Right lobe of liver (tissue), 6 donors: ENCODE measurements at regions not wholly inside any gene's neighbourhood (a gene's known extent, or its start where the extent isn't known, plus 50 kb on each side); places are given as distances from the start of the nearest gene placed in this dataset.
"Not testable (repeated sequence)": the region's sequence is repeated elsewhere in the genome, so short reads cannot be mapped to it uniquely, and the experiment has no call there.

Experiments used
- ATAC-seq, 4 donors: fragments of 200-7000 bp; cut with Tn5 transposase; one replicate each; pipeline ENCODE4 v1.9.1; 2020; ENCODE audit warnings: mild to moderate bottlenecking in 4 of 4, moderate library complexity in 4 of 4
- DNase-seq, 3 donors: peaks; one replicate each; pipeline ENCODE4 v3.0.0-alpha.2; 2020
- H3K27ac ChIP-seq, 3 donors: fragments of 200-600 bp; one replicate each; pipeline ENCODE4 v1.8.0; 2022
- H3K27me3 ChIP-seq, 2 donors: fragments of 200-600 bp; one replicate each; pipeline ENCODE4 v1.8.0; 2022
- H3K36me3 ChIP-seq, 4 donors: fragments of 200-600 bp; sonication (generic) in 1 of 4; one replicate each; pipeline versions ENCODE4 v1.5.1 to v1.8.0; 2017 to 2022; ENCODE audit warnings: control low read depth in 1 of 4
- H3K4me1 ChIP-seq, 4 donors: fragments of 200-600 bp; sonication (generic) in 1 of 4; one replicate each; pipeline versions ENCODE4 v1.5.1 to v1.8.0; 2017 to 2022; ENCODE audit warnings: control low read depth in 1 of 4
- H3K4me3 ChIP-seq, 3 donors: fragments of 200-600 bp; one replicate each; pipeline ENCODE4 v1.8.0; 2022
- H3K9me3 ChIP-seq, 4 donors: fragments of 200-600 bp; sonication (generic) in 1 of 4; one replicate each; pipeline versions ENCODE4 v1.5.1 to v1.8.0; 2017 to 2022; ENCODE audit warnings: control low read depth in 1 of 4
- POLR2A ChIP-seq: fragments of 450-650 bp; IDR thresholded peaks from one replicate; pipeline ENCODE4 v1.6.1; 2017; ENCODE audit warnings: antibody characterized with exemption, mild to moderate bottlenecking
- WGBS: methylation state at CpG from one replicate; pipeline ENCODE4 v1.1.6; 2018; ENCODE audit warnings: low coverage, low lambda C conversion rate; ENCODE audit not compliant: insufficient coverage; ENCODE audit errors: missing lambda C conversion rate; 5-methylcytosine and 5-hydroxymethylcytosine counted together
- intact Hi-C, 2 donors: fragments of 100-400 bp; cut with DNase I; formaldehyde crosslinking; loops; one replicate each; pipeline versions ENCODE4 v1.11.2 to v1.14.1; 2022
- TF ChIP-seq, protein P1 (sequence below), 4 donors: fragments of 200-600 bp in 3 of 4; fragments of 450-650 bp in 1 of 4; IDR thresholded peaks; one replicate each; pipeline versions ENCODE4 v1.5.1 to v1.8.0; 2016 to 2022; ENCODE audit warnings: antibody characterized with exemption in 4 of 4, mild to moderate bottlenecking in 2 of 4
- donor health status: DM: no; HTN: yes; CAD: no.
- donor health status: DM: no; HTN: no; CAD: no.
- donor health status: DM: no; HTN: no; CAD: no.
- donor health status: DM: no; HTN: yes; CAD: no.
- donor health status: DM: no; HTN: yes; CAD: no.

DNA sequence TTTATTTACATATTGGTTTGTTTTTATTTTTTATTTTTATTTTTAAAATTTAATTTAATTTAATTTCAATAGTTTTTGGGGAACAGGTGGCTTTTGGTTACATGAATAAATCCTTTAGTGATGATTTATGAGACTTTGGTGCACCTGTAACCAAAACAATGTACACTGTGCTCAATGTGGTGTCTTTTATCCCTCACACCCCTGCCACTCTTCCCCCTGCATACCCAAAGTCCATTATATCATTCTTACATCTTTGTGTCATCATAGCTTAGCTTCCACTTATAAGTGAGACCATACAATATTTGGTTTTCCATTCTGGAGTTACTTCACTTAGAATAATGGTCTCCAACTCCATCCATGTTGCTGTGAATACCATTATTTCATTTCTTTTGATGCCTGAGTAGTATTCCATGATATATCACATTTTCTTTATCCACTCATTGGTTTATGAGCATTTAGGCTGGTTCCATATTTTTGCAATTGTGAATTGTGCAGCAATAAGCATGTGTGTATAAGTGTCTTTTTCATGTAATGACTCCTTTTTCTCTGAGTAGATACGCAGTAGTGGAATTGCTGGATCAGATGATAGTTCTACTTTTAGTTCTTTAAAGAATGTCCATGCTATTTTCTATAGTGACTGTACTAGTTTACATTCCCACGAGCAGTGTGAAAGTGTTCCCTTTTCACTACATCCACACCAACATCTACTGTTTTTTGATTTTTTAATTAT is 157.1 kb downstream of the CPXCR1 start:
- intact Hi-C loops, result no loop called here
- 75% methylated on average over 2 of the region's 2 CpGs for WGBS
- no peaks in the 10 kb centered on the region for H3K4me1 ChIP-seq

DNA sequence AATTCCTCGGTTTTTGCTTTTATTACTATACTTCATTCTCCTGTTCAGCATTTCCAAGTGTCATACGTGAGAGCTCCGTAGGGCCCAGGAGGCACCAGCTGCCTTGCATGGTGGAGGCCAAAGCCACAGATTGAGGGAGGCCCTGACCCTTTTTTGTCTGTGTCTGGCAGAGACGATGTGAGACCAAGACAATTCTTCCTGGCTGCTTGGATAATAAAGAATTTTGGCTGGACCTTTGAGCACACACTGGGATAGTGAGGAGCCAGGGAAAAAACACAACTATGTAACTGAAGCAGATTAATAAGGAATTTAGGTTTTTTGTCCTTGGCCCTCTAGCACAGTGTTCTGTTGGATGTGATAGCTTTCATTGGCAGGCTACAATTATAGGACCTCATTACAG is 161.0 kb downstream of the CPXCR1 start:
- 58% methylated on average over 4 of the region's 4 CpGs for WGBS
- intact Hi-C loops, result no loop called here
- DNase-seq (no peak), ATAC-seq (no peak)
- H3K4me1 ChIP-seq, result no peaks in the 10 kb centered on the region
- H3K9me3 ChIP-seq, result no peaks in the 10 kb centered on the region
- H3K27me3 ChIP-seq, result no peaks in the 10 kb centered on the region
- no peak overlapping the region for H3K27ac ChIP-seq
- H3K4me3 ChIP-seq, result no peak overlapping the region
- no peak for TF ChIP-seq POLR2A
- TF ChIP-seq, protein P1, sequence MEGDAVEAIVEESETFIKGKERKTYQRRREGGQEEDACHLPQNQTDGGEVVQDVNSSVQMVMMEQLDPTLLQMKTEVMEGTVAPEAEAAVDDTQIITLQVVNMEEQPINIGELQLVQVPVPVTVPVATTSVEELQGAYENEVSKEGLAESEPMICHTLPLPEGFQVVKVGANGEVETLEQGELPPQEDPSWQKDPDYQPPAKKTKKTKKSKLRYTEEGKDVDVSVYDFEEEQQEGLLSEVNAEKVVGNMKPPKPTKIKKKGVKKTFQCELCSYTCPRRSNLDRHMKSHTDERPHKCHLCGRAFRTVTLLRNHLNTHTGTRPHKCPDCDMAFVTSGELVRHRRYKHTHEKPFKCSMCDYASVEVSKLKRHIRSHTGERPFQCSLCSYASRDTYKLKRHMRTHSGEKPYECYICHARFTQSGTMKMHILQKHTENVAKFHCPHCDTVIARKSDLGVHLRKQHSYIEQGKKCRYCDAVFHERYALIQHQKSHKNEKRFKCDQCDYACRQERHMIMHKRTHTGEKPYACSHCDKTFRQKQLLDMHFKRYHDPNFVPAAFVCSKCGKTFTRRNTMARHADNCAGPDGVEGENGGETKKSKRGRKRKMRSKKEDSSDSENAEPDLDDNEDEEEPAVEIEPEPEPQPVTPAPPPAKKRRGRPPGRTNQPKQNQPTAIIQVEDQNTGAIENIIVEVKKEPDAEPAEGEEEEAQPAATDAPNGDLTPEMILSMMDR (IDR thresholded peaks at IDR 0.05), result no peak
- no peaks in the 10 kb centered on the region for H3K36me3 ChIP-seq

More for the DNA sequence above, 157.1 kb downstream of the CPXCR1 start:
- DNase-seq (no peak), ATAC-seq (no peak)
- Histone ChIP-seq H3K27ac (no peak overlapping the region), H3K4me3 (no peak overlapping the region), H3K9me3 (no peaks in the 10 kb centered on the region), H3K36me3 (no peaks in the 10 kb centered on the region), H3K27me3 (peaks cover 0 to 5% of the 10 kb centered on the region in 2 donors)
- TF ChIP-seq POLR2A, result no peak
- TF ChIP-seq, protein P1 (IDR thresholded peaks at IDR 0.05), result no peak

DNA sequence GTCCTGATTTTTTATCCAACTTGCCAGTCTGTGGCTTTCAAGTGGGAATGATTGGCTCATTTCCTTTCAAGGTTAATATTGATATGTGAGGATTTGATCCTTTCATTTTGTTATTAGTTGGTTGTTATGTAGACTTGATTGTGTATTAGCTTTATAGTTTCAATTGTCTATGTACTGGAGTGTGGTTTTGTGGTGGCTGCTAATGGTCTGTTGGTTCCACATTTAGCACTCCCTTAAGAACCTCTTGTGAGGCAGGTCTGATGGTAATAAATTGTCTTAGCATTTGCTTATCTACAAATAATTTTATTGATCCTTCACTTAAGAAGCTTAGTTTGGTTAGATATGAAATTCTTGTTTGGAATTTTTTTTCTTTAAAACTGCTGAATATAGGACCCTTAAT is 190.6 kb downstream of the CPXCR1 start:
- H3K4me1 ChIP-seq, result no peaks in the 10 kb centered on the region
- no peaks in the 10 kb centered on the region for H3K36me3 ChIP-seq
- ATAC-seq, result no peak
- no peak for DNase-seq
- no peaks in the 10 kb centered on the region for H3K27me3 ChIP-seq
- H3K27ac ChIP-seq, result no peak overlapping the region
- intact Hi-C loops, result no loop called here
- no peaks in the 10 kb centered on the region for H3K9me3 ChIP-seq
- H3K4me3 ChIP-seq, result no peak overlapping the region
- no peak for TF ChIP-seq POLR2A
- TF ChIP-seq, protein P1 (IDR thresholded peaks at IDR 0.05), result no peak

DNA sequence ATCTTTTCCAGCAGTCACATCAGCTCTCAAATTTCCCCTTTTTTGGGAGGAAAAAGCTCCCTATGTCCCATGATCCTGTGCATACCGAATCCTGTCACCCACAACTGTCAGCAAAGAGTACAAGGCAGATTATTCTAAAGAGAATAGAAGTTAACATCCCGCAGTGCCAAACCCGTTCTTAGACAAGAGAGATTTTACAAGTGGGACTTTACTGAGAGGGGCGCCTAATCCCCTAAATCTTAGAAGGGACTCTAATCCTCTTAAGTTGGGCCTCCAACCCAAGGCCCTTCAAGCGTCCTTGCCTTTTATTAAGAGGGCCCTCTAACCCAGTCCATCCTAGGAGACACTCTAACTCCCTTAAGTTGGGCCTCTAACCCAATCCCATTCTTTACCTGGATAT is 193.9 kb downstream of the CPXCR1 start:
- 39% methylated on average over 3 of the region's 5 CpGs for WGBS
- Histone ChIP-seq H3K27ac (no peak overlapping the region), H3K4me1 (no peaks in the 10 kb centered on the region), H3K4me3 (no peak overlapping the region), H3K9me3 (no peaks in the 10 kb centered on the region), H3K27me3 (no peaks in the 10 kb centered on the region), H3K36me3 (no peaks in the 10 kb centered on the region)
- intact Hi-C loops, result no loop called here
- TF ChIP-seq, protein P1 (IDR thresholded peaks at IDR 0.05), result no peak
- TF ChIP-seq POLR2A, result no peak
- no peak for DNase-seq
- ATAC-seq, result no peak

DNA sequence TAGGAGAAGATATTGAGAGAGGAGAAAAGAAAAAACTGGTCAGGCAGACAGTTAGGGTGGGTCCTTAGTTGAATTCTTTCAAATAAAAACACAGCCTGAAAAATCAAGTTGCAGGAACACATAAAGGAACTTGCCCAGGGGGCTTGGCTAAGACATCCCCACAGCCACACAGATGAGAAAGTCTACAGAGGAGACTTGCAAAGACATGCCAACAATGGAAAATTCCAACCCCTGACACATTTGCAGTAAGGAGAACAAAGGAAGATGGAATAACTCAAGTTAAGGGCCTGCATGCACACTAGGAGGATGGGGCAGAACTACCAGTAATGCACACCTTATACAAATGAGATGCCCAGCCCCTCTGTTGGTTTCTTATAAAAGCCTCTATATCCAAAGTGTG is 197.6 kb downstream of the CPXCR1 start:
- Histone ChIP-seq H3K36me3 (no peaks in the 10 kb centered on the region), H3K27ac (no peak overlapping the region), H3K4me3 (no peak overlapping the region), H3K27me3 (no peaks in the 10 kb centered on the region), H3K4me1 (no peaks in the 10 kb centered on the region), H3K9me3 (no peaks in the 10 kb centered on the region)
- TF ChIP-seq POLR2A, result no peak
- TF ChIP-seq, protein P1 (IDR thresholded peaks at IDR 0.05), result no peak
- ATAC-seq (no peak), DNase-seq (no peak)
- intact Hi-C loops, result no loop called here

DNA sequence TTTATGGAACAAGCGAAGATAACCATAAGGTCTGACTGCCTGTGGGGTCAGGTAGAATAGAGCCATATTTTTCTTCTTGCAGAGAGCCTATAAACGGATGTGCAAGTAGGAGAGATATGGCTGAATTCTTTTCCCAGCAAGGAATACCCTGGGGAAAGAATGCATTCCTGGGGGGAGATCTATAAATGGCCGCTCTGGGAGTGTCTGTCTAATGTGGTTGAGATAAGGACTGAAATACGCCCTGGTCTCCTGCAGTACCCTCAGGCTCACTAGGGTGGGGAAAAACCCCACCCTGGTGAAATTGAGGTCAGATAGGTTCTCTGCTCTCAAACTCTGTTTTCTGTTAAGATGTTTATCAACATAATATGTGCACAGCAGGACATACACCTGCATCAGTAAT is 209.0 kb downstream of the CPXCR1 start:
- H3K4me3 ChIP-seq, H3K4me1 ChIP-seq, H3K27ac ChIP-seq, intact Hi-C loops, H3K36me3 ChIP-seq, H3K27me3 ChIP-seq, H3K9me3 ChIP-seq, ATAC-seq, DNase-seq: not testable (repeated sequence)
- 52% methylated on average over 3 of the region's 4 CpGs for WGBS
